DOHH2 (cell line): ENCODE measurements at regions not wholly inside any gene's neighbourhood (a gene's known extent, or its start where the extent isn't known, plus 50 kb on each side); places are given as distances from the start of the nearest gene placed in this dataset.

ENCODE experiments used
- H3F3A ChIP-seq: fragments of 200-600 bp; sonication (generic), shearing (Covaris generic); 2 replicates; pipeline ENCODE4 v1.6.0; 2016; ENCODE audit warnings: antibody characterized with exemption, mild to moderate bottlenecking; ENCODE audit not compliant: control insufficient read depth, insufficient read depth
- H3K27ac ChIP-seq: fragments of 200-600 bp; sonication (generic); 2 replicates; pipeline ENCODE4 v1.5.1; 2014; ENCODE audit warnings: low read depth, mild to moderate bottlenecking, low read length, moderate library complexity
- H3K27me3 ChIP-seq: fragments of 200-600 bp; sonication (generic); 2 replicates; pipeline ENCODE4 v1.6.1; 2014; ENCODE audit warnings: mild to moderate bottlenecking, low read length, mixed read lengths; ENCODE audit not compliant: control insufficient read depth
- H3K36me3 ChIP-seq: fragments of 200-600 bp; sonication (generic); 2 replicates; pipeline ENCODE4 v1.6.1; 2014; ENCODE audit warnings: mild to moderate bottlenecking, low read length, moderate library complexity, mixed read lengths; ENCODE audit not compliant: control insufficient read depth
- H3K4me1 ChIP-seq: fragments of 200-600 bp; sonication (generic); 2 replicates; pipeline ENCODE4 v1.6.1; 2014; ENCODE audit warnings: mild to moderate bottlenecking, low read length, mixed read lengths; ENCODE audit not compliant: control insufficient read depth
- H3K4me2 ChIP-seq: fragments of 200-600 bp; sonication (generic); 2 replicates; pipeline ENCODE4 v1.6.0; 2014; ENCODE audit warnings: mild to moderate bottlenecking, low read length, moderate library complexity
- H3K4me3 ChIP-seq: fragments of 200-600 bp; sonication (generic); 2 replicates; pipeline ENCODE4 v1.5.1; 2014; ENCODE audit warnings: mild to moderate bottlenecking, low read length, mixed read lengths
- H3K79me2 ChIP-seq: fragments of 200-600 bp; sonication (generic); 2 replicates; pipeline ENCODE4 v1.6.1; 2014; ENCODE audit warnings: mild to moderate bottlenecking, low read length, mixed read lengths; ENCODE audit not compliant: control insufficient read depth
- H3K9me2 ChIP-seq: fragments of 200-600 bp; sonication (generic); replicated peaks from 2 replicates; pipeline ENCODE4 v1.6.1; 2014; ENCODE audit warnings: mild to moderate bottlenecking, low read length, mixed read lengths; ENCODE audit not compliant: control insufficient read depth
- H3K9me3 ChIP-seq: fragments of 200-600 bp; sonication (generic); 2 replicates; pipeline ENCODE4 v1.6.1; 2014; ENCODE audit warnings: antibody characterized with exemption, low read length, mixed read lengths; ENCODE audit not compliant: control insufficient read depth, insufficient read depth
- H4K20me1 ChIP-seq: fragments of 200-600 bp; sonication (generic); 2 replicates; pipeline ENCODE4 v1.6.0; 2014; ENCODE audit warnings: low read depth, mild to moderate bottlenecking, antibody characterized with exemption, low read length, moderate library complexity; ENCODE audit not compliant: control insufficient read depth, insufficient read depth
- EZH2phosphoT487 ChIP-seq: fragments of 200-600 bp; sonication (generic); IDR thresholded peaks from 2 replicates; pipeline ENCODE4 v1.6.1; 2017; ENCODE audit warnings: borderline replicate concordance, mild to moderate bottlenecking, antibody characterized with exemption, low read length, moderate library complexity, mixed read lengths
- TF ChIP-seq, protein P1 (sequence below): fragments of 200-600 bp; sonication (generic); IDR thresholded peaks from one replicate; pipeline ENCODE4 v1.5.1; 2014; ENCODE audit warnings: antibody characterized with exemption, mild to moderate bottlenecking, low read depth, low read length; ENCODE audit not compliant: poor library complexity, severe bottlenecking

DNA sequence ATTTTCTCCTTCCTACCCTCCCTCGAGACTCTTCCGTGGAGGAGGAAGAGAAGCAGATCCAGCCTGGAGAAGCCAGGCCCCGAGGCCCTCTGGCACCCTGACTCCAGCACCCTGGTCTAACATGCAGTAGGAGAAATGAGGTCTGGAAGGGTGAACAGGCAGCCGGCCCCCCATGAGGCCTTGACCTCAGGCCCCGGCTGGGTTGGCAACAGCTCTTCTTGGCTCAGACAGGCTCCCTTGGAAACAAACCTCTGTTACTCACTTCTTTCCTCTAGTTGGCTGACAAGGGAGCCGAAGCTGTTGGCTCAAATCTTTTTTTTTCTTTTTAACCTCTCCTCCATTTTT, 73.4 kb downstream of the CPN2 start:
- H3K4me1 ChIP-seq: no peaks in the 10 kb centered on the region
- H4K20me1 ChIP-seq: no peaks in the 10 kb centered on the region
- H3K9me3 ChIP-seq: no peaks in the 10 kb centered on the region
- H3K36me3 ChIP-seq: no peaks in the 10 kb centered on the region
- H3K4me3 ChIP-seq: no peak overlapping the region
- H3K9me2 ChIP-seq: no peaks in the 10 kb centered on the region
- no peak overlapping the region for H3K27ac ChIP-seq
- TF ChIP-seq EZH2phosphoT487: no peak
- TF ChIP-seq, protein P1, sequence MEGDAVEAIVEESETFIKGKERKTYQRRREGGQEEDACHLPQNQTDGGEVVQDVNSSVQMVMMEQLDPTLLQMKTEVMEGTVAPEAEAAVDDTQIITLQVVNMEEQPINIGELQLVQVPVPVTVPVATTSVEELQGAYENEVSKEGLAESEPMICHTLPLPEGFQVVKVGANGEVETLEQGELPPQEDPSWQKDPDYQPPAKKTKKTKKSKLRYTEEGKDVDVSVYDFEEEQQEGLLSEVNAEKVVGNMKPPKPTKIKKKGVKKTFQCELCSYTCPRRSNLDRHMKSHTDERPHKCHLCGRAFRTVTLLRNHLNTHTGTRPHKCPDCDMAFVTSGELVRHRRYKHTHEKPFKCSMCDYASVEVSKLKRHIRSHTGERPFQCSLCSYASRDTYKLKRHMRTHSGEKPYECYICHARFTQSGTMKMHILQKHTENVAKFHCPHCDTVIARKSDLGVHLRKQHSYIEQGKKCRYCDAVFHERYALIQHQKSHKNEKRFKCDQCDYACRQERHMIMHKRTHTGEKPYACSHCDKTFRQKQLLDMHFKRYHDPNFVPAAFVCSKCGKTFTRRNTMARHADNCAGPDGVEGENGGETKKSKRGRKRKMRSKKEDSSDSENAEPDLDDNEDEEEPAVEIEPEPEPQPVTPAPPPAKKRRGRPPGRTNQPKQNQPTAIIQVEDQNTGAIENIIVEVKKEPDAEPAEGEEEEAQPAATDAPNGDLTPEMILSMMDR: no peak
- no peak overlapping the region for H3K4me2 ChIP-seq
- no peaks in the 10 kb centered on the region for H3K79me2 ChIP-seq
- no peaks in the 10 kb centered on the region for H3F3A ChIP-seq
- H3K27me3 ChIP-seq: peaks cover 2% of the 10 kb centered on the region; the same call in 1 of the 2 replicates

DNA sequence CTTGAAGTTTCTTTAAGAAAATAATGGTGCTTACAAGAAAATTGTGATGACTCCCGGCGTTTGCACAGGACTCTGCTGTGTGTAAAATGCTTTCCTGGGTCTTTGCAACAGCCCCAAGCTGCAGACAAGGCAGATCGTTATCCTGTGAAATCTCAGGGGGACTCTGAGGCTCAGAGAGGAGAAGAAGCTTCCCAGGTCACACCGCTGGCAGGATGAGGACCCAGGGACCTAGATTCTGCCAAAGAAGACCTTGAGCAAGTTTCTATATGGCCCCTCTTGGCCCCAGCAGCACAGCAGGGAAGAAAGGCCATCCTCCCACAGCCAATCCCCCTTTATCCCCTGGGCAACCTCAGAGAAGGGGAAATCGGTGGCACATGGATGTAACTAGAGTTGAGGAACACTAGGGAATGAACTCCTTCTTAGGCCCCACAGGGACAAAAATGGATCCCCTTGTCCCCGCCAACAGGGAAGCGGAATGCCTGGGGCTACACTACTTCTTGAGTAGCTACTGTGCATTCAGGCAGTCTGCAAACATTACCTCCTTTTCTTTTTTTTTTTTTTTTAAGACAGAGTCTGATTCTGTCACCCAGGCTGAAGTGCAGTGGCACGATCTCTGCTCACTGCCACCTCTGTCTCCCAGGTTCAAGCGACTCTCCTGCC, 72.8 kb downstream of the CPN2 start:
- Histone ChIP-seq H3K4me3 (no peak overlapping the region), H3K27me3 (peaks cover 3% of the 10 kb centered on the region; the same call in 1 of the 2 replicates), H3K27ac (no peak overlapping the region), H3F3A (no peaks in the 10 kb centered on the region), H3K36me3 (no peaks in the 10 kb centered on the region), H3K9me3 (no peaks in the 10 kb centered on the region), H3K79me2 (no peaks in the 10 kb centered on the region), H3K4me2 (no peak overlapping the region), H3K9me2 (no peaks in the 10 kb centered on the region), H4K20me1 (no peaks in the 10 kb centered on the region), H3K4me1 (no peaks in the 10 kb centered on the region)
- TF ChIP-seq, protein P1: no peak
- TF ChIP-seq EZH2phosphoT487: no peak

DNA sequence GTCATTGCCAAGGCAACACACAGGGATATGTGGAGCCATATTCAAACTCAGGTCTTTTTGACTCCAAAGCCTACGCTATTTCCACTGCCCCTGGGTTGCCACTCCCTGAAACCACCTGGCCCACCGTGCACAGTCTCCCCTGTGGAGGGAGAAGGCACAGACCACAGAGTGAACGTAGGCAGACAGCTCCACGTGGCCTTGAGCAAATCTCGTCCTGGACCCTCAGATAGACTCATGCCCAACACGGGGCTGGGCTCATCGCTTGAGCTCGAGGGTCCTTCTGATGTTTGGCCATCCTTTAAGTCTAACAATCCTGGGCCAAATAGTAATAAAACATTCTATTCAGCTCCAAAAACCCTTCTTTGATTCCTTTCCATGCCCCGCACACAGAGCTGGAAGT, 72.0 kb downstream of the CPN2 start:
- Histone ChIP-seq H4K20me1 (no peaks in the 10 kb centered on the region), H3K36me3 (no peaks in the 10 kb centered on the region), H3K4me2 (no peak overlapping the region), H3F3A (no peaks in the 10 kb centered on the region), H3K9me2 (no peaks in the 10 kb centered on the region), H3K4me3 (no peak overlapping the region), H3K79me2 (no peaks in the 10 kb centered on the region), H3K27me3 (peaks cover 3% of the 10 kb centered on the region; the same call in 1 of the 2 replicates), H3K4me1 (no peaks in the 10 kb centered on the region), H3K27ac (no peak overlapping the region), H3K9me3 (no peaks in the 10 kb centered on the region)
- TF ChIP-seq EZH2phosphoT487: no peak

DNA sequence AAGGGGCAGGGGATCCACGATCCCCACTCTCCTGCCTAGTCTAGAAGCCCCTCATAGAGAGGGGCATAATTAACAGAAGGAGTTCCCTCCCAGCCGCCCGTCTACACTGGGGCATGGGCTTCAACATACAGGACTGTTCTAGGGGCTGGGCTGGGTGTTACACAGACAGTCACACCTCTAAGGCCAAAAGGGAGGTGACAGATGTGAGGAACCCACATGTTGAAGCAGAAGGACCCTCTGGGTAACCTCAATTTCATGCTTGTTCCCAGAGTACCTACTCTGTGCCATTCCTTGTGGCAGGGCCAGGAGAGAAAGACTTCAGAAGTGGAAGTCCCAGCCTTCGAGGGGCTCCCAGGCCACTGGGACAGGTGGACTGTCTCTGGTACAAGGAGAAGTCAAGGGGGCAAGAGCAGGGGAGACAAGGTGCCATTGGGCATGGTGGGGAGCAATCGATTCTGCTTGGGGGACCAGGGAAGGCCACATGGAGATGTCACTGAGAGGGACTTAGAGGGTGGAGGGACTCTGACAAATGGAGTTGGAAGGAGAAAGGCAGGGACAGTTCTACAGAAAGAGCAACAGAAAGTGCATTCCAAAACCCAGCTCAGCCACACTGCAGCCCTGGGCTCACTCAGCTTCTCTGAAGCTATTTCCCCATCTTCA, 71.3 kb downstream of the CPN2 start:
- Histone ChIP-seq H3K36me3 (no peaks in the 10 kb centered on the region), H3K9me3 (no peaks in the 10 kb centered on the region), H3K4me3 (no peak overlapping the region), H3K27ac (no peak overlapping the region), H3F3A (no peaks in the 10 kb centered on the region), H4K20me1 (no peaks in the 10 kb centered on the region), H3K4me2 (no peak overlapping the region), H3K27me3 (peaks cover 3% of the 10 kb centered on the region; the same call in 1 of the 2 replicates), H3K79me2 (no peaks in the 10 kb centered on the region), H3K4me1 (no peaks in the 10 kb centered on the region), H3K9me2 (no peaks in the 10 kb centered on the region)
- TF ChIP-seq, protein P1: no peak
- no peak for TF ChIP-seq EZH2phosphoT487
